Cardiac fibroblast (primary cell): ENCODE measurements at regions not wholly inside any gene's neighbourhood (a gene's known extent, or its start where the extent isn't known, plus 50 kb on each side); places are given as distances from the start of the nearest gene placed in this dataset.

Source experiments
- DNase-seq, 2 donors: peaks; one replicate each; pipeline versions ENCODE4 v3.0.0 to v3.0.0-alpha.2; 2010; ENCODE audit warnings: low read depth in 2 of 2
- H3K4me3 ChIP-seq, 2 donors: replicated peaks in 1 of 2; 1 replicate in 1 of 2; 2 replicates in 1 of 2; pipeline ENCODE4 v1.5.1; 2011; ENCODE audit warnings: low read depth in 2 of 2, low read length in 2 of 2, mild to moderate bottlenecking in 2 of 2, moderate library complexity in 1 of 2
- CTCF ChIP-seq: IDR thresholded peaks from one replicate; pipeline ENCODE4 v1.5.1; 2011; ENCODE audit warnings: low read depth, mild to moderate bottlenecking, low read length, inconsistent platforms

DNA sequence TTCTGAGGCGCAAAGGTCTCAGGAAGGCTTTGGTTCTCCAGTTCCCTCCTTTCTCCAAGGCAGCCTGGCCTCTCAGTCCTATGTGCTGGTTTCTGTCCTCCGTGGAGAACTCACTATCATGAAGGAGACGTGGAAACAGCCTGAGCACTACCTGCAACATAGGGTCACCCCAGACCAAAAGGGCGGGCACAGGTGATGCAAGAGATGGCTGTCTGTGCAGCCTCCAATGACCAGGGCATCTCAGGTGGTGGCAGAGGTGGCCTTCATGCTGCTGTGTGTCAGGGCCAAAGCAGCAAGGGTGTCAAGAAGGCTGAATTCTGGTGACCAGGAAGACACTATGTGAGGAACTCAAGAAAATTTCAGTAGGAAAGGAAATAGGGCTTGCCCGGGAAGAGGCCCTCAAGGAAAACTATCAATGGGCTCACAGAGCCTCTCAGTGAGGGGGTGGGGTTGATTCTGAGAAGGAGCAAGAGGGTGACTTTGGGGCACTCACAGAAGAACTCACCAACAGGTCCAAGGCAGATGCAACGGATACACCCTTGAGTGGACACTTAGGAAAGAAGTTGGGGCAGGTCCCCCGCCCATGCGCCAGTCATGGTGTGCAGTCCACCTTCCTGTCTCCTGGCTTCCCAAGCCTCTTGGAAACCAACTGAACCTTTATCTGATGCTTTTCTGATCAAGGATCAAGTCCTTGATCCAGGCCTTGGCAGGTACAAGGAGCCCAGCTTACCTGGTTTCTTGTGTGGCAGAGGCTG lies 212.3 kb upstream of the B3GAT1 start:
- no peak overlapping the region for H3K4me3 ChIP-seq
- no peak for DNase-seq
- TF ChIP-seq CTCF, result no peak

- DNase-seq, result no peak
- no peak overlapping the region for H3K4me3 ChIP-seq
- TF ChIP-seq CTCF, result no peak
Observed at GRCh38 chr11:134623711-134624110, 211.7 kb upstream of the B3GAT1 start.

DNA sequence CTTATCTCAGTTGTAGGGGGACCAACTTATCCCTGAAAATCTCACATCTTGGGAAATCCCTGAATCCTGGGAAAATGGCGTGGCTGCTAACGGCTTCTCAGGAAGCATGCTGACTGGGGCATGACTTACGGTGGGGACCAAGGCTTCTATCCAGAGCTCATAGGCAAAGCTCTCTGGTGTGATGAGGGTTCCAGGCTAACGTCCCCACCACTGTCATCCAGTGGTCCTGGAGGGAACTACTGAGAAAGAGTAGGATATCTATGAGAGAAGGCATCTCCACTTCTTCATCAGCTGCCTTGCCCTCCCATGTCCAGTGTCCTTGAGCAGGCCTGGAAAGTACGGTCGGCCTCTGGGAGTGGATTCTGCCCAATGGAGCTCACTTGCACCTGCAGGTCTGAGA lies 210.4 kb upstream of the B3GAT1 start:
- no peak overlapping the region for H3K4me3 ChIP-seq
- TF ChIP-seq CTCF, result no peak
- DNase-seq, result no peak

DNA sequence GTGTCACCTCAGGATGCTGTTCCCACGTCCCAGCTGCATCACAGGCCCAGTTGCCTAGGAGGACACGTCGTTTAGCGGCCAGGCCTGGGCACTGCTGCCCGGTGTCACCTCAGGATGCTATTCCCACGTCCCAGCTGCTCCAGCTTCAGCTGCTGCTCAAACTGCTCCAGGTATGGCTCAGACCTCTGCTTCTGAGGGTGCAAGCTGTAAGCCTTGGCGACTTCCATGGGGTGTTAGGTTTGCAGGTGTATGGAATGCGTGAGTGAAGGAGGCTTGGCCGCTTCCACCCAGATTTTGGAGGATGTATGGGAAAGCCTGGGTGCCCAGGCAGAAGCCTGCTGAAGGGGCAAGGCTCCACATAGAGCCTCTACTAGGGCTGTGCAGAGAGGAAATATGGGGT lies 205.3 kb upstream of the B3GAT1 start:
- TF ChIP-seq CTCF, result no peak
- DNase-seq, result no peak
- no peak overlapping the region for H3K4me3 ChIP-seq

DNA sequence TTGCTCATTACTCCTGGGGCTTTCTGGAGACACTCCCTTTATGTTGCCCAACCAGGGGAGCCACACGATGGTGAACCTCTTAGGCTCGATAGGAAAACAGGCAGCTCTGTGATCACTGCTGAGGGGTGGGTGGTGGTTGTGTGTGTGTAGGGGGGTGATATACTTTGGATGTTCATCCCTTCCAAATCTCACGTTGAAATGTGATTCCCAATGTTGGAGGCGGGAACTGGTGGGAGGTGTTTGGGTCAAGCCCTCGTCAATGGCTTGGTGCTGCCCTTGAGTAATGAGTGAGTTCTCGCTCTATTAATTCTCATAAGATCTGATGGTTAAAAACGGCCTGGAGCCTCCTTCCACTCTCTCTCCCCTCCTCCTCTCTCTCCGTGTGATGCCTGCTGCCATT lies 204.0 kb upstream of the B3GAT1 start:
- TF ChIP-seq CTCF, result no peak

GRCh38 chr11:134615041-134615615 lies 203.1 kb upstream of the B3GAT1 start:
- no peak for TF ChIP-seq CTCF

More for the DNA sequence above, 204.0 kb upstream of the B3GAT1 start:
- H3K4me3 ChIP-seq, result no peak overlapping the region
- no peak for DNase-seq

More at GRCh38 chr11:134615041-134615615, 203.1 kb upstream of the B3GAT1 start:
- H3K4me3 ChIP-seq, result no peak overlapping the region
- no peak for DNase-seq
